Medulla oblongata (tissue), 1 donor: ENCODE measurements at regions not wholly inside any gene's neighbourhood (a gene's known extent, or its start where the extent isn't known, plus 50 kb on each side); places are given as distances from the start of the nearest gene placed in this dataset.
"Not testable (repeated sequence)": the region's sequence is repeated elsewhere in the genome, so short reads cannot be mapped to it uniquely, and the experiment has no call there.

Experiments used
- DNase-seq: peaks from one replicate; pipeline ENCODE4 v3.0.0-alpha.2; 2015; ENCODE audit errors: extremely low spot score

DNA sequence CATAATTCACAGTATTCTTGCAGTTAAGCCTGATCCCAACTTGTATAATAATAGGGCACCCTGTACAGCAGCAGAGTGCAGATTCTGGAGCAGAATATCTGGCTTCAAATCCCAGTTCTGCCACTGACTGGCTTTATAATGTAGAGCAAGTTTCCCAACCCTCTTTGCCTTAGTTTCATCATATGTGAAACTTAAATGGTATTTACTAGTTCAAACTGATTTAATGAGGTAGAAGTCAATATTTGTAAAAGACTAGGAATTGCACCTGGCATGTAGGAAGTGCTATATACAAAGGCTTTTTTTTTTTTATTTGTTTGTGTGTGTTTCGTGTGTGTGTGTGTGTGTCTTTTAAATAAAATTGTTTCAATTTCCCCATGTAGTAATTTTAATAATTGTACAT is 125.9 kb downstream of the CCER1 start:
- DNase-seq = no peak

DNA sequence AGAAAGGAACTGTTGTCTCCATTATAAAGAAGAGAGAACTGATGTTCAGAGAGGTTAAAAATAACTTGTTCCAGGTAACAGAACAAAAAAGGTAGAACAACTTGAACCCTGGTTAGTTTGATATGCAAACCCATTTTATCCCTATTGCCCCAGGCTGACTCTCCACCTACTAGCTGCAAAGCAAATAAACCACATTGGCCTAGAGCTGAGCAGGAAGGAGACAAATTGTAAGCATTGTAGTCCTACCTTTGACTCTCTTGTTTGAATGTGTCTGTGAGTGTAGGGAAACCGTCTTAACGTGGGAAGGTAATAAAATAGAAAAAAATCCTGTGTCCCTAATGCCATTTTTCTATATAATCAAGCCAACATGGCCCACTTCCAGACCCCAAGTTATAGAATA is 126.4 kb downstream of the CCER1 start:
- DNase-seq = no peak

DNA sequence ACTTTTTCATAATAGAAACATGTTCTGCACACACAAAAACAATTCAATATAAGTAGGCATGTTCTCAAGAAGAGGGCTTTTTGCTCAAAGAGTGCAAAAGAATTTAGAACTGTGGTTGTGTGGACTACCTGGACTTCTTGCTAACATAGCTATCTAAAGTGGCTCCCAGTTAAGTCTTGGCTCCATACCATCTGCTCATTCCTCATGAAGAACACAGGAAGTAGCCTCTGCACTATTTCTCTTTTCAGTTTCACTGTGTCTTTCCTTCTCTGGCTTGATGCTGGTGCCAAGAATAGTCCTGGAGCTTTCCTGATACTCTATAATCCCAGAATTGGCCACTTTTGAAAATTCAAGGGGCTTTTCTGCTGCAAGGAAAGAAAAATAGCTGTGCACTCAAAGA is 127.4 kb downstream of the CCER1 start:
- no peak for DNase-seq

DNA sequence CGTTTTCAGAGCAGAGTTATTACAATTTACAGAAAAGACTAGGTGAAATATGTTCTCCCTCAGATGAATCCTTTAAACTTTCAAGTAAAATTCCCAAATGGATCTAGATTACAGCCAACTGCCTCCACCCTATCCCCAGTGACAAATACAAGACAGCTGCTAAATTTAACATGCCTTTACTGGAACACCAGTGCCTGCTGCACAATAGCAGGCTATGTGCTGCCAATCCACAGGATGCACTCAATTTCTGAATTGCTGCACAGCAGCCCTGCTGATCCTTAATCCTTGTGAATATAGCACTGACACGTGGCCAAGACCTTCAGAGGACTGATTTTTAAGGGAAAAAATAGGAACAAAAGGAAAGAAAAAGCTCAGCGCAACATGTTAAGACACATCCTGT is 128.9 kb downstream of the CCER1 start:
- no peak for DNase-seq

DNA sequence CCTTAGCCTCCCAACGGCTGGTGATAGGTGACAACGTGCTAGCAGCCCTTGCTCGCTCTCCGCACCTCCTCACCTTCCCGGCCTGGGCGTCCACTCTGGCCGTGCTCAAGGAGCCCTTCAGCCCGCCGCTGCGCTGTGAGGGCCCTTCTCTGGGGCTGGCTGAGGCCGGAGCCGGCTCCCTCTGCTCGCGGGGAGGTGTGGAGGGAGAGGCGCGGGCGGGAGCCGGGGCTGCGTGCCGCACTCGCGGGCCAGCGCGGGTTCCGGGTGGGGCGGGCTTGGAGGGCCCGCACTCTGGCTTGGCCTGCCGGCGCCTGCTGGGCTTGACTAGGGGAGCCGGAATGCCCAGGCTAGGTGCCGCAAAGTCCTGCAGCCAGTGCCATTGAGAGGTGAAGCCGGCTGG is 131.1 kb downstream of the CCER1 start:
- DNase-seq = no peak

- DNase-seq = no peak
Measured at GRCh38 chr12:90819709-90820108, 135.3 kb downstream of the CCER1 start.

DNA sequence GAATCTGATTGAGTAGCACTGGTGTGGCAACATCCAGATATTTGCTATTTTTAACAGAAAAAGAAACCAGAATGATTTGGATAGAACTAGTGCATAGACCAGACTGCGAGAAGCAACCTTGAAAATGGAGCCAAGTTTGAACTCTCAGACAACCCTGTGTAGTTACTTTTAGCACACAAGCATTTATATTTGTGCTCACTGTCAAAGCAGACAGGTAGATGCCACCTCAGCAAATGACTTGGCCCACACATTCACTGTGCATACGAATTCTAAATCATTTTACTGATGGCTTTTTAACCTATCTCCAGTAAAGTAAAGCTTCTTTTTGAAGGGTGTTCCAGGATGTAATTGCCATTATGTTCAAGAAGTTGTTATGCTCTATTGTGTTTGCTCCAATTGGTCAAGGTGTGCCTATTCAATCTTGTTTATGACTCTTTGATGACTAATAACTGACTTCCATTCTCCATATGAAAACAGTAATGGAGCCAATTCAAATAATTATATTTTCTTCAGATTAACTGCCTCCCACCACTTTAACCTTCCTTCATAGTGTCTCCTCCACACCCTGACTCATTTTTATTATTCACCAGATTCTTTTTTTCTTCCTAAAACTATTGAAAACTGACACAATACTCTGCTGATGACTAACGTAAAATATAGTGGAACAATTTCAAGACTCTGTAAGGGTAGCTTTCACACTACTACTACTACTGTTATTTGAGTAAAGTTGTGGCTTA is 138.5 kb downstream of the CCER1 start:
- DNase-seq = no peak

DNA sequence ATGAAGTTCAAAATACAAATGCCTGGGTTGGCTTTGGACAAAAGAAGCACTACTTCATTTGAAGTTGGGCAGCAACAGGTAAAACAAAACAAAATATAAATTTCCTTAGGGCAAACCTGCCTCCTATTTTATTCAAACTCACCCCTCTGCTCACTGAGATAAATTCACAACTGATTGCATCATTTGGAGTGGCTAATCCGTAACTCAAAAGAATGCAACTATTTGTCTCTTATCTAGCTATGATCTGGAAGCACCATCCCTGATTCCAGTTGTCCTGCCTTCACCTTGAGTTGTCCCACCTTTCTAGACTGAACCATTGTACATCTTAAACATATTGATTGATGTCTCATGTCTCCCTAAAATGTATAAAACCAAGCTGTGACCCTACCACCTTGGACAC is 145.0 kb downstream of the CCER1 start:
- DNase-seq = no peak

GRCh38 chr12:90808568-90808967 is 146.4 kb downstream of the CCER1 start:
- DNase-seq = no peak

DNA sequence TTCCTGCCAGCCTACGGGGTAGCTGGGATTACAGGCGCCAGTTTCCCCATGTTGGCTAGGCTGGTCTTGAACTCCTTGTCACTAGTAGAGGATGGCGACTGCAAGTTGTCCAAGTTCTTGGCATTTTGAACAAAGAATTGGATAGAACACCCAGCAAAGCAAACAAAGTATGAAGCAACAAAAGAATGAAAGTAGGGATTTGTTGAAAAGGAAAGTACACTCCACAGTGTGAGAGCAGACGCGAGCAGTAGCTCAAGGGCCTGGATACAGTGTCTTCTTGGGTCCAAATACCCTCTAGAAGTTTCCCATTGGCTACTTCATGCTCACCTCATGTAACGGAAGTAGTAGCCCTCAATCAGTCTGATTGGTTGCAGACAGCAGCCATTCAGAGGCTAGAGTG is 152.2 kb downstream of the CCER1 start:
- DNase-seq = no peak

- no peak for DNase-seq
Measured at GRCh38 chr12:90801776-90802175, 153.2 kb downstream of the CCER1 start.

GRCh38 chr12:90794212-90794611 is 160.8 kb downstream of the CCER1 start:
- DNase-seq = no peak

- DNase-seq = not testable (repeated sequence)
Measured at GRCh38 chr12:90792718-90793117, 162.3 kb downstream of the CCER1 start.

GRCh38 chr12:90791445-90791844 is 163.5 kb downstream of the CCER1 start:
- no peak for DNase-seq

GRCh38 chr12:90790747-90791146 is 164.2 kb downstream of the CCER1 start:
- DNase-seq = no peak

GRCh38 chr12:90773491-90773890 is 181.5 kb downstream of the CCER1 start:
- DNase-seq = no peak

- no peak for DNase-seq
Measured at GRCh38 chr12:90770861-90771260, 184.1 kb downstream of the CCER1 start.

DNA sequence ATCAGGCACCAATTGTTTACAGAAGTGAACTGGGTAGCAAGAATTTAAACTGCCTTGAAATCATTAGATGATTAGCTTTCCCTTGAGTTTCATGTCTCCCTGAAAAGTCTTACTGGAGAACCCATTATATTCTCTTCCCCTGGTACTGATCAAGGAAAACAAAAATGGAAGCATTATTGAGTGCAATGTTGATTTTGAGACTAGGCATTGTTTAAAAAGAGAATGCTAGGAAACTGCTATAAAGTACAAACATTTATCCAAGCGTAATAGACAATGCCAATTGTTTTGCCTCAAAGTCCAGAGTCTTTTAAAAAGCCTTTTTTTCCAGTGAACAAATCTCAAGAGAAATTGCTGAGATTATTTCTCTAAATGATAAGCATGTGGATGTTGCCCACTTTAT is 197.0 kb downstream of the CCER1 start:
- no peak for DNase-seq

- DNase-seq = no peak
Measured at GRCh38 chr12:90745211-90745610, 209.8 kb downstream of the CCER1 start.

GRCh38 chr12:90741611-90742010 is 213.4 kb downstream of the CCER1 start:
- no peak for DNase-seq

DNA sequence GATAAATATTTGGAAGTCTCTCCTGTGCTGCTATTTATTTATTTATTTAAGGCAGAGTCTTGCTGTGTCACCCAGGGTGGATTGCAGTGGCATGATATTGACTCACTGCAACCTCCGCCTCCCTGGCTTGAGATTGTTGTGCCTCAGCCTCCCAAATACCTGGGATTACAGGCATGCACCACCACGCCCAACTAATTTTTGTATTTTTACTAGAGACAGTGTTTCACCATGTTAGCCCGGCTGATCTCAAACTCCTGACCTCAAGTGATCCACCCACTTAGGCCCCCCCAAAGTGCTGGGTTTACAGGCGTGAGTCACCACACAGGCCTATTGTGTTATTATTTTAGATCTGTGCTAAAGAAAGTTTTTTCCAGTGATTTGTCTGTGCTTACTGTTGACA is 225.2 kb downstream of the CCER1 start:
- DNase-seq = no peak

DNA sequence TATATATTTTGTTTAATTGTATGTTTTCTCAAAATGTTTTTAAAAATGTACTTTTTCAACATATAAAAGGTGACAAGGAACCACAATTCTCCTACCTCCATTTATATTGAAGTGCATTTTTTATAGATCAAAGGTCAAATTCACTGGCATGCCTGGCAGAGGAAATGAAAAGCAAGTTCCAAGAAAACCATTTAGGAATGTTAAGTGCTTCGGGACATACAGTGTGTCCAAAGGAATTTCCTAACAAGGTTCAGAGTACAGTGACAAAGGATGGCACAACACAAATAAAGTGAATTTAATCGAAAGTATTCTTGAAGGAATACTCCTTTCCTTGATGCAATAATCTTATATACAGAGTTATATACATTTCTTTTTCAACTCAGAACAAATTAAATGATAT is 242.3 kb downstream of the CCER1 start:
- no peak for DNase-seq

DNA sequence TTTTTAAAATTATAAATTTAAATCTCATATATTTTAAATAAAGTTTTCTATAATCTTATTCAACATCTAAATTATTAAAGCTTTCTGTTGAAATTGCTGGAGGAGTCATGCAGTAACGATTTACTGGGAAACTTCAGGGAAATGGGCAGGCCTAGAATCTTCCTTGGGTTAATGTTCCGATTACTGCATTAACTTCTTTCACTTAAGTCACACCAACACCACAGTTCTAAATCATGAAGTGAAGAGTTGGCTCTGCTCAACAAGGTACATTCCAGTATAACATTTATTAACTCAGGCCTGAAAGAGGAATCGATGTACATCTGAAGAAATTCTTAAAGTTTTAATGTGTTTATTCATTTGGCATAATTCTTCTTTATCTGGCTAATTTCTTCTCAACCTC is 244.3 kb downstream of the CCER1 start:
- DNase-seq = no peak

DNA sequence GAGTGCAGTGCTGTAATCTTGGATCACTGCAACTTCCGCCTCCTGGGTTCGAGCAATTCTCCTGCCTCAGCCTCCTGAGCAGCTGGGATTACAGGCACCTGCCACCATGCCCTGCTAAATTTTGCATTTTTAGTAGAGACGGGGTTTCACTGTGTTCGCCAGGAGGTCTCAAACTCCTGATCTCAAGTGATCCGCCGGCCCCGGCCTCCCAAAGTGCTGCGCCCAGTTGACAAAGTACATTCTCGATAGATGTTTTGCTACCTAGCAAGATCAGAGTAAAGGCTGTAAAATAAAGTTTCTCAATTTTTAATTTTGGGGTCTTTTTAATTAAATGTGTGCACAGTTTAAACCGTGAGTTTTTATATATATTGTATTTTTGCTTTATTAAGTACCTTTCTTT is 248.9 kb downstream of the CCER1 start:
- no peak for DNase-seq
